ENCODE measurements at regions not wholly inside any gene's neighbourhood (a gene's known extent, or its start where the extent isn't known, plus 50 kb on each side); places are given as distances from the start of the nearest gene placed in this dataset.

DNA sequence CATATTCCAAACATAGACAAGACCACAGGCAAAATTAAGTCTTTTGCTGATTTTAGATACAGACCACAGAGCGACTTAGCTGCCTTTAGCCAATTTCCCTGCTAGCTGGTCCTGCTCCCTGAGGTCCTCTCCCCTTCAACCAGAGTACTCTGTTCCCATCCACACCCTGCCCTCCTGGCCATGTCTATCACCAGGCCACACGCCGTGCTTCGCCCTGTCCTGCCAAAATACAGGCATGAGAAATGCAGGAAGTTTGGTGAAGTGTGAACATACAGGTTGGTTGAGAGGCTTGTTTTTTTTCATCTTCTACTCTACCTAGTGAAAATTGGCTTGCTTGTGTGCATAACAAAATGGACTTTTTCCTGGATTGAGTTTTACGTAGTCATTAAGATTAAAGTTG lies 226.2 kb upstream of the TENM3 start:
- Histone ChIP-seq H3K4me1 (no peaks in the 10 kb centered on the region), H3K9me3 (no peaks in the 10 kb centered on the region), H3K4me3 (no peak overlapping the region), H3K36me3 (no peaks in the 10 kb centered on the region), H3K27me3 (no peaks in the 10 kb centered on the region), H3K27ac (no peak overlapping the region)
- DNase-seq, result peak in 1 of 4 donors; percentile 57
- ATAC-seq, result no peak
- intact Hi-C loops (cut with DNase I), result no loop called here
- TF ChIP-seq, protein P1, sequence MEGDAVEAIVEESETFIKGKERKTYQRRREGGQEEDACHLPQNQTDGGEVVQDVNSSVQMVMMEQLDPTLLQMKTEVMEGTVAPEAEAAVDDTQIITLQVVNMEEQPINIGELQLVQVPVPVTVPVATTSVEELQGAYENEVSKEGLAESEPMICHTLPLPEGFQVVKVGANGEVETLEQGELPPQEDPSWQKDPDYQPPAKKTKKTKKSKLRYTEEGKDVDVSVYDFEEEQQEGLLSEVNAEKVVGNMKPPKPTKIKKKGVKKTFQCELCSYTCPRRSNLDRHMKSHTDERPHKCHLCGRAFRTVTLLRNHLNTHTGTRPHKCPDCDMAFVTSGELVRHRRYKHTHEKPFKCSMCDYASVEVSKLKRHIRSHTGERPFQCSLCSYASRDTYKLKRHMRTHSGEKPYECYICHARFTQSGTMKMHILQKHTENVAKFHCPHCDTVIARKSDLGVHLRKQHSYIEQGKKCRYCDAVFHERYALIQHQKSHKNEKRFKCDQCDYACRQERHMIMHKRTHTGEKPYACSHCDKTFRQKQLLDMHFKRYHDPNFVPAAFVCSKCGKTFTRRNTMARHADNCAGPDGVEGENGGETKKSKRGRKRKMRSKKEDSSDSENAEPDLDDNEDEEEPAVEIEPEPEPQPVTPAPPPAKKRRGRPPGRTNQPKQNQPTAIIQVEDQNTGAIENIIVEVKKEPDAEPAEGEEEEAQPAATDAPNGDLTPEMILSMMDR (IDR thresholded peaks at IDR 0.05), result no peak

DNA sequence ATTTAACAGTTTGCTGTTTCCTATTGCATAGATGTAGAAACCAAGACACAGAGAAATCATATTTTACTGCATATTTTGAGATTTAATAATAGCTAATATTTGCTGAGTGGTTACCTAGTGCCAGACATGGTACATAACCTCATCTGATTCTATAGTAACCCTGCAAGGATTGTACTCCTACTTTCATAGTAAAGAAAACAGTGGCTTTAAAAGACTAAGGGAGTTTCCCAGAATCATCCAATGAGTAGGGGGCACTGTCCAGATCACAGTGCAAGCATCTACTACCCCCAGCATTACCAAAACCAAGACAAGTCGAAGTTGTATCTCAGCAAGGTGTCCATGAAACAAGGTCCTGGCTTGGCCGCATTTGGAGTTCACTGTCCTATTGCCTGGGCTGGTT lies 224.5 kb upstream of the TENM3 start:
- TF ChIP-seq, protein P1 (IDR thresholded peaks at IDR 0.05), result no peak
- Histone ChIP-seq H3K4me1 (no peaks in the 10 kb centered on the region), H3K9me3 (no peaks in the 10 kb centered on the region), H3K27ac (no peak overlapping the region), H3K36me3 (no peaks in the 10 kb centered on the region), H3K4me3 (no peak overlapping the region), H3K27me3 (no peaks in the 10 kb centered on the region)
- ATAC-seq (no peak), DNase-seq (no peak)
- intact Hi-C loops (cut with DNase I), result no loop called here

DNA sequence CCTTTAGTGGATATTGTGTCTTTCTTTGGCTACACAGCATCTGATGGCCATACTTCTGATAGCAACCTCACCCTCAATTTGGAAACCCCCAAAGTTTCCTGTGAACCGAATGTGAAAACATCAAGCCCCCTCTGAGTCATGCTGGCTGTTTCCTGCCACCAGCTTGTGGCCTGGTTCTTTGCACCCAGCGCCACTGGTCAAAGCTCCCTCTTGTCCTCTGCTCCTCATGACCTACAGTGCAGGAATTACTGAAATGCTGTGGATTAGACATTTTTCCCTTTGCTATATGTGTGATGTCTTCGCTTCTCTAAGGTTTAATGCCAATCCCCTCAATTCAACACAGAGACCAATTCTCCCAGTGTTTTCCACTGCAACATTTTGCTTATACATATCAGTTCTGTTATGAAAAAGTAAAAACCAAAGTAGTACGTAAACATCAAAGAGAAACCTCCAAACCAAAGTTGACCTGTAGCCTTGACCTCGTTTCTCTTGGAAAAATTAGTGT lies 224.0 kb upstream of the TENM3 start:
- H3K4me3 ChIP-seq, result no peak overlapping the region
- TF ChIP-seq, protein P1 (IDR thresholded peaks at IDR 0.05), result no peak
- H3K4me1 ChIP-seq, result no peaks in the 10 kb centered on the region
- no peaks in the 10 kb centered on the region for H3K9me3 ChIP-seq
- ATAC-seq (no peak), DNase-seq (no peak)
- H3K27ac ChIP-seq, result no peak overlapping the region
- H3K27me3 ChIP-seq, result no peaks in the 10 kb centered on the region
- intact Hi-C loops (cut with DNase I), result no loop called here
- H3K36me3 ChIP-seq, result no peaks in the 10 kb centered on the region

DNA sequence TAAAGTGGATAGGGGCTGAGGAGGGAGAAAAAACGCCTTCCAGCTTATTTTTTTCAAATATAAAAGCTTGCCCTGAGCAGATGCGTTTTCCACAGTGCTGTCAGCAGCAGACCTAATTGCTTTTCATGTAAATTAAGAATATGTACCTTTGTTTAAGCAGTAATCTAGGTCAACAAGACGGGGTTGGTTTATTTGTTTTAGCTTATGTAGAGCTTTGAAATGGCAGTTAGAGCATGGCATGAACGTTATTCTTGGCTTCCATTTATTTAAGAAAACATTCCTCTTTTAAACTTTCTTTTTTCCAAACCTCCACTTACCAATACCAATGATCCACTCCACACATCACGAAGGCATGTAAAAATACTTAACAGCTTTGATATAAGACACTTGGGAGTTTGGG lies 220.3 kb upstream of the TENM3 start:
- TF ChIP-seq, protein P1 (IDR thresholded peaks at IDR 0.05), result no peak
- Histone ChIP-seq H3K27me3 (no peaks in the 10 kb centered on the region), H3K4me3 (no peak overlapping the region), H3K9me3 (peaks cover 0 to 10% of the 10 kb centered on the region in 2 donors), H3K27ac (no peak overlapping the region), H3K4me1 (no peaks in the 10 kb centered on the region), H3K36me3 (no peaks in the 10 kb centered on the region)
- ATAC-seq (no peak), DNase-seq (no peak)
- intact Hi-C loops (cut with DNase I), result no loop called here

DNA sequence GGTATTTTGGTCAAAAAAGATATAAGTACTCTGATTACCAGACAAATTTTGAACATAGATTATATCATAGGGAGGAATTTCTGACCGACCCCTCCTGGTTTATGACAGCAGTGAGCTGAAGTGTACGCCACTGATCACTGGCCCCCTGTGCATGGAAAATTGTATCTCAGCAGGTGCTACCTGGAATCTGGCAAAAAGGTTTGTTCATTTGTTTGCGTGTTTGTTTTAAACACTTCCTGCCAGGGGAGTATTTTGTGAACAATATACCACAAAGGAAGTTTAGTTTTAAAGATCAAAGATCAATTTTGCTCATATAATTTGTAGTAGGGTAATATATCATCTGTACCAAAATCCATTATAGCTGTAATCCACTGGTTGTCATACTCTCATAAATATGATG lies 219.7 kb upstream of the TENM3 start:
- Histone ChIP-seq H3K4me1 (no peaks in the 10 kb centered on the region), H3K36me3 (no peaks in the 10 kb centered on the region), H3K9me3 (peaks cover 0 to 10% of the 10 kb centered on the region in 2 donors), H3K27me3 (no peaks in the 10 kb centered on the region), H3K27ac (no peak overlapping the region), H3K4me3 (no peak overlapping the region)
- DNase-seq (no peak), ATAC-seq (no peak)
- intact Hi-C loops (cut with DNase I), result no loop called here
- TF ChIP-seq, protein P1 (IDR thresholded peaks at IDR 0.05), result no peak
